ENCODE measurements at regions not wholly inside any gene's neighbourhood (a gene's known extent, or its start where the extent isn't known, plus 50 kb on each side); places are given as distances from the start of the nearest gene placed in this dataset.

GRCh38 chr3:63096248-63097058 is 181.7 kb upstream of the SYNPR start:
- no peak for TF ChIP-seq CTCF (conservative IDR thresholded peaks at IDR 0.05 in 1 of 2, IDR thresholded peaks at IDR 0.05 in 1 of 2; ENCODE audit: low read depth in 1 of 2, low read length in 2 of 2)
- no peak for TF ChIP-seq EZH2 (IDR thresholded peaks at IDR 0.05; ENCODE audit: low read length, missing control alignments)
